ENCODE measurements at regions not wholly inside any gene's neighbourhood (a gene's known extent, or its start where the extent isn't known, plus 50 kb on each side); places are given as distances from the start of the nearest gene placed in this dataset.

GRCh38 chr2:67514515-67514914 is 117.4 kb downstream of the ETAA1 start (continued):
- TF ChIP-seq ASH2L (IDR thresholded peaks at IDR 0.05; ENCODE audit: borderline replicate concordance, low read depth) = no peak
- TF ChIP-seq CUX1 (IDR thresholded peaks at IDR 0.05; ENCODE audit: insufficient replicate concordance, low read depth, low read length) = no peak
- TF ChIP-seq HSF1 (IDR thresholded peaks at IDR 0.05; ENCODE audit: low read depth, low read length) = no peak
- no peak for TF ChIP-seq STAT3 (IDR thresholded peaks at IDR 0.05; ENCODE audit: low read depth, low read length)
- TF ChIP-seq PKNOX1 (IDR thresholded peaks at IDR 0.05) = no peak
- no peak for TF ChIP-seq KDM1A (IDR thresholded peaks at IDR 0.05; ENCODE audit: borderline replicate concordance)
- TF ChIP-seq FOXK2 (IDR thresholded peaks at IDR 0.05) = no peak

Measured in GM12878 (cell line).